GM21619 (cell line): ENCODE measurements at regions not wholly inside any gene's neighbourhood (a gene's known extent, or its start where the extent isn't known, plus 50 kb on each side); places are given as distances from the start of the nearest gene placed in this dataset.
"Not testable (repeated sequence)": the region's sequence is repeated elsewhere in the genome, so short reads cannot be mapped to it uniquely, and the experiment has no call there.

Source experiments
- ATAC-seq: cut with Tn5 transposase; IDR thresholded peaks from one replicate; pipeline ENCODE4 v1.9.1; 2021; ENCODE audit not compliant: unreplicated experiment

GRCh38 chr6:121544691-121545090 is 109.2 kb downstream of the GJA1 start:
- ATAC-seq = no peak

- ATAC-seq = no peak
Observed at GRCh38 chr6:121548131-121548530, 112.7 kb downstream of the GJA1 start.

- no peak for ATAC-seq
Observed at GRCh38 chr6:121549736-121550135, 114.3 kb downstream of the GJA1 start.

- ATAC-seq = no peak
Observed at GRCh38 chr6:121550491-121551010, 115.1 kb downstream of the GJA1 start.

GRCh38 chr6:121555201-121555600 is 119.8 kb downstream of the GJA1 start:
- no peak for ATAC-seq

GRCh38 chr6:121556149-121556548 is 120.7 kb downstream of the GJA1 start:
- ATAC-seq = not testable (repeated sequence)

GRCh38 chr6:121557146-121557940 is 121.9 kb downstream of the GJA1 start:
- no peak for ATAC-seq

GRCh38 chr6:121559611-121560269 is 124.3 kb downstream of the GJA1 start:
- ATAC-seq = no peak

- ATAC-seq = no peak
Observed at GRCh38 chr6:121560476-121560875, 125.0 kb downstream of the GJA1 start.

GRCh38 chr6:121563286-121563685 is 127.8 kb downstream of the GJA1 start:
- ATAC-seq = no peak

GRCh38 chr6:121564529-121564928 is 129.1 kb downstream of the GJA1 start:
- not testable (repeated sequence) for ATAC-seq

- ATAC-seq = no peak
Observed at GRCh38 chr6:121571455-121571854, 136.0 kb downstream of the GJA1 start.

- no peak for ATAC-seq
Observed at GRCh38 chr6:121573481-121573880, 138.0 kb downstream of the GJA1 start.

- no peak for ATAC-seq
Observed at GRCh38 chr6:121578216-121578615, 142.8 kb downstream of the GJA1 start.

- ATAC-seq = no peak
Observed at GRCh38 chr6:121579478-121579877, 144.0 kb downstream of the GJA1 start.

GRCh38 chr6:121581327-121581726 is 145.9 kb downstream of the GJA1 start:
- ATAC-seq = no peak

GRCh38 chr6:121582262-121582661 is 146.8 kb downstream of the GJA1 start:
- no peak for ATAC-seq

- ATAC-seq = no peak
Observed at GRCh38 chr6:121584586-121585369, 149.3 kb downstream of the GJA1 start.

GRCh38 chr6:121590438-121590837 is 155.0 kb downstream of the GJA1 start:
- ATAC-seq = no peak

GRCh38 chr6:121590916-121591315 is 155.5 kb downstream of the GJA1 start:
- ATAC-seq = no peak

GRCh38 chr6:121592261-121592935 is 157.0 kb downstream of the GJA1 start:
- no peak for ATAC-seq
